ENCODE measurements at regions not wholly inside any gene's neighbourhood (a gene's known extent, or its start where the extent isn't known, plus 50 kb on each side); places are given as distances from the start of the nearest gene placed in this dataset.

DNA sequence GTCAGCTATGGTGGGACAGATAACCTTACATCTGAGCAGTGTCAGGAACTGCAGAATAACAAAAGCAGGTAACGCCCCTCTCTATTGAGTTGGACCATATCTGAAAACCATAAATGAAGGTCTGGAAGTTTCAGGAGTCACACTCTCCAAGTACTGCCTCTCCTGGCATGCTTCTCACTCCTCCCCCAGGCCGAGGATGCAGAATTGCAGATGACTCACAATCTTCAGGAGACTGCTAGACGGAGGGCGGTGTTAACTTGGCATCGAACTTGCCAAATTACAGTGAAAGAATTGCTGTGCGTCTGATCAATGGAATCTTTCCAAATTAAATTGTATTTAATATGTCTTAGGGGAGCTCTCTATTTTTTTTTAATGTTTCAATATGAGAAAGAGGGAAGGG, 67.1 kb upstream of the TRIM2 start:
- no peak for DNase-seq
- no peak overlapping the region for H3K4me3 ChIP-seq (ENCODE audit: insufficient read depth, low read depth, low read length, poor library complexity, severe bottlenecking)
- H3K9me3 ChIP-seq (ENCODE audit: control insufficient read depth, low read length) = no peaks in the 10 kb centered on the region
- H3K4me1 ChIP-seq (ENCODE audit: control insufficient read depth, insufficient read depth, low read length, poor library complexity, severe bottlenecking) = no peaks in the 10 kb centered on the region
- H3K27me3 ChIP-seq (replicated peaks; ENCODE audit: control insufficient read depth, insufficient read depth, low read length, poor library complexity, severe bottlenecking) = no peaks in the 10 kb centered on the region
- H3K27ac ChIP-seq (ENCODE audit: insufficient read depth, low read length, poor library complexity, severe bottlenecking) = no peak overlapping the region
- no peaks in the 10 kb centered on the region for H3K36me3 ChIP-seq (ENCODE audit: control insufficient read depth, insufficient read depth, low read length)

DNA sequence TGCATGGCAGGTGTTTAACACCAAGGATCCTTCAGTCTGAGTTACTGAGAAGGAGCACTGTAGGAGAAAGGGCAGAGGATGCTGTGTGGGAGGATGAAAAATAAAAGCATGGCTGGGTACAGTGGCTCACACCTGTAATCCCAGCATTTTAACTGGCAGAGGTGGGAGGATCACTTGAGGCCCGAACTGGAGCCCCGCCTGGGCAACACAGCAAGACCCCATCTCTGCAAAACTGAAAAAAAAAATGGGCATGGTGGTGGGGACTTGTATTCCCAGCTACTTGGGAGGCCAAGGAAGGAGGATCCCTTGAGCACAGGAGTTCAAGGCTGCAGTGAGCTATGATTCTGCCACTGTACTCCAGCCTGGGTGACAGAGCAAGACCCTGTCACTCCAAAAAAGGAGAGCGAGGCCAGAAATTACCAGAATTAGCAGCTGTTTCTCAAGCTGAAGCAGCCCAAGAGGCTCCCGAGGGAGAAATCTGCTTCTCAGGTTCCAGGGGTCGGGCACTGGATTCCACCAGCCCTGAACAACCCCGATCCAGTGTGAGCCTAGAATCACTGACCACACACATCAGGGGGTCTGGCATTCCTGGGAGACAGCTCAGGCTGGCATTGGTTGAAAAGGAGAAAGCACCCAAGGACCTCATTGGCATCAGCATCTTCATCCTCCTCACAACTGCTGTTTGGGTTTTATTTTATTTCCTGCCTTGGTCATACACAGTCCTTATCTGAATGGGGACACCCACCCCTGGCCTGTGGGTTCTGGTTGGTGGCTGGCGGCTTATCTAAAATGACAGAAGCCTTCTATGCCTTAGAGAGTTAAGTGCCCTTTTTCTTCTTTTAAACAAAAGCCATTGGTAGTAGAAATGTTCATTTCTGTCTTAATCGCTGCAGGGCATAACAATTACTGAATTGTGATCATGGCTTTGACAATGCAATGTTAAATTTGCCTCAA, 66.3 kb upstream of the TRIM2 start:
- no peaks in the 10 kb centered on the region for H3K9me3 ChIP-seq (ENCODE audit: control insufficient read depth, low read length)
- no peaks in the 10 kb centered on the region for H3K36me3 ChIP-seq (ENCODE audit: control insufficient read depth, insufficient read depth, low read length)
- no peak overlapping the region for H3K4me3 ChIP-seq (ENCODE audit: insufficient read depth, low read depth, low read length, poor library complexity, severe bottlenecking)
- DNase-seq = no peak
- H3K27me3 ChIP-seq (replicated peaks; ENCODE audit: control insufficient read depth, insufficient read depth, low read length, poor library complexity, severe bottlenecking) = no peaks in the 10 kb centered on the region
- peaks cover under 1% of the 10 kb centered on the region for H3K4me1 ChIP-seq (ENCODE audit: control insufficient read depth, insufficient read depth, low read length, poor library complexity, severe bottlenecking)
- H3K27ac ChIP-seq (ENCODE audit: insufficient read depth, low read length, poor library complexity, severe bottlenecking) = no peak overlapping the region

DNA sequence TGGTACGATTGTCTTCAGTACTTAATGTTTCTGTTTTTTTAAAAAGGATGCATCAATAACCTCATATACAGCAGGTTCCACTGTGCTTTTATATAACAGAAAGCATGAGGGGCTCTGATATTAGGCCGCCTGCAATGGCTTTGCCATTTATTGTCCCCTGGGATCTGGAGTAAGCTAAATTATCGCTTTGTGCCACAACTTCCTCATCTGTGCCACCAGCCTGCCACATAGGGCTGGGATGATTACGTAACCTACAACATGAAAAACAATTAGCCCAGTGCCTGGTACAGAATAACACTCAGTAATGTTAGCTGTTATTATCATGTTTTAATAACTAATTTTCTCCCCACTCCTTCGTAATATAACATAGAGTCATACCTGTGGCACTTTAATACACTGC, 65.5 kb upstream of the TRIM2 start:
- Histone ChIP-seq H3K36me3 (ENCODE audit: control insufficient read depth, insufficient read depth, low read length) (no peaks in the 10 kb centered on the region), H3K27me3 (replicated peaks; ENCODE audit: control insufficient read depth, insufficient read depth, low read length, poor library complexity, severe bottlenecking) (no peaks in the 10 kb centered on the region), H3K9me3 (ENCODE audit: control insufficient read depth, low read length) (no peaks in the 10 kb centered on the region), H3K27ac (ENCODE audit: insufficient read depth, low read length, poor library complexity, severe bottlenecking) (no peak overlapping the region), H3K4me1 (ENCODE audit: control insufficient read depth, insufficient read depth, low read length, poor library complexity, severe bottlenecking) (peaks cover 4% of the 10 kb centered on the region), H3K4me3 (ENCODE audit: insufficient read depth, low read depth, low read length, poor library complexity, severe bottlenecking) (no peak overlapping the region)
- DNase-seq = no peak

DNA sequence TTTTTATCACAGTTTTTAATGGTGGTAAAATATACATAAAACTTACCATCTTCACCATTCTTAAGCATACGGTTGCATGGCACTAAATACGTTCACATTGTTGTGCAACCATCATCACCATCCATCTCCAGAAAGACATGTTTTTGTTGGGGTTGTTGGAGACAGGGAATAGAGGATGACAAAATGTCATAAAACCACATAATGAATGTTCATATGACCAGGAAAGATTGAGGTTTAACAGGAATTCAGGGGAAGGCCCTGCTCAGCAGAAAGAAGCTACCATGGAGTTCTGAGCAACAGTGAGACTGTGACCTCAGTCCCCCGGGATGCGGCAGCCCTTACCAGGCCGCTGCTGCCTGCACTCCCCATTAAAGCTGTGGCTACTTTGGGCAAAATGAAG, 63.9 kb upstream of the TRIM2 start:
- H3K4me3 ChIP-seq (ENCODE audit: insufficient read depth, low read depth, low read length, poor library complexity, severe bottlenecking) = no peak overlapping the region
- no peaks in the 10 kb centered on the region for H3K9me3 ChIP-seq (ENCODE audit: control insufficient read depth, low read length)
- no peaks in the 10 kb centered on the region for H3K36me3 ChIP-seq (ENCODE audit: control insufficient read depth, insufficient read depth, low read length)
- H3K4me1 ChIP-seq (ENCODE audit: control insufficient read depth, insufficient read depth, low read length, poor library complexity, severe bottlenecking) = peaks cover 4% of the 10 kb centered on the region
- H3K27me3 ChIP-seq (replicated peaks; ENCODE audit: control insufficient read depth, insufficient read depth, low read length, poor library complexity, severe bottlenecking) = no peaks in the 10 kb centered on the region
- no peak overlapping the region for H3K27ac ChIP-seq (ENCODE audit: insufficient read depth, low read length, poor library complexity, severe bottlenecking)
- no peak for DNase-seq

DNA sequence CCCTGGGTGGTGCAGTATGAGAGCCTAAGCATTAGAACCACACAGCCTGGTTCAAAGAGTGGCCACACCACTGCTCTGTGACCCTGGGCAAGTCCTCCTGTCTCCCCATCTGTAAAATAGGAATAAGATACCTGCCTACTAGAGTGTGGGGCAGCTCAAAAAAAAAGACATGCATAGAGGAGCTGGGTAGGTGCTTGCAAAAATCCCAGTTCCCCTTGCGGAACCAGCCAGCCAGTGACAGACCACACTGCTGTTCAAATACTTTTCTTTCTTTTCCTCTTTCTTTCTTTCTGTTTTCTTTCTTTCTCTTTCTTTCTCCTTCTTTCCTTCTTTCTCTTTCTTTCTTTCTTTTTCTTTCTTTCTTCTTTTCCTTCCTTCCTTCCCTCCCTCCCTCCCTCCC, 63.0 kb upstream of the TRIM2 start:
- peaks cover 4% of the 10 kb centered on the region for H3K4me1 ChIP-seq (ENCODE audit: control insufficient read depth, insufficient read depth, low read length, poor library complexity, severe bottlenecking)
- H3K4me3 ChIP-seq (ENCODE audit: insufficient read depth, low read depth, low read length, poor library complexity, severe bottlenecking) = no peak overlapping the region
- no peaks in the 10 kb centered on the region for H3K36me3 ChIP-seq (ENCODE audit: control insufficient read depth, insufficient read depth, low read length)
- no peak overlapping the region for H3K27ac ChIP-seq (ENCODE audit: insufficient read depth, low read length, poor library complexity, severe bottlenecking)
- no peaks in the 10 kb centered on the region for H3K9me3 ChIP-seq (ENCODE audit: control insufficient read depth, low read length)
- H3K27me3 ChIP-seq (replicated peaks; ENCODE audit: control insufficient read depth, insufficient read depth, low read length, poor library complexity, severe bottlenecking) = no peaks in the 10 kb centered on the region
- DNase-seq = no peak

DNA sequence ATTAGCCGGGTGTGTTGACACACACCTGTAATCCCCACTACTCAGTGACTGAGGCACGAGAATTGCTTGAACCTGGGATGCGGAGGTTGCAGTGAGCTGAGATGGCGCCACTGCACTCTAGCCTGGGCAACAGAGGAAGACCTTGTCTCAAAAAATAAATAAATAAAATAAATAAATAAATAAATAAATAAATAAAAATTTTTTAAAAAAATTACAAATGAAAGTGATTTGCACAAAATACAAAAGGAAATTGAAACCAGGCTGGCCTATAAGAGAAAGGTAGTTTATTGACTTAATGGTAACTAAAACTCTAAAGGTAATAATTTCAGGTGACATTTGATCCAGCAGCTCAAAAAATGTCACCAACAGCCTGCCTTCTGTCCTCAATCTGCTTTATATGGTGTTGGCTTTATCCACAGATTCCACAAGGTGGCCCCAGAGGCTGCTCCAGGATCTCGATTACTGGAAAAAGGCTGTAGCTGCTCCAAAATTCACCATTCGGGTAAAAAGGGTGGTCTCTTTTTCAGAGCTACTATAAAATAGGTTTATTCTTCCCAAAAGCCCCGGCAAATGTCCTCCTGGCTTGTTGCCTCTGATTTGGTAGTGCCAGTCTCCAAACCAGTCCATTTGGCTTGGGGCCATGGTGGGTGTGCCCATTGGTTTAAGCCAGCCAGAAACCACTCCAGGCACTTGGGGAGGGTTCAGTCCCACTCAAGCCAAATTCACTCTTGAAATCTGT, 61.4 kb upstream of the TRIM2 start:
- no peaks in the 10 kb centered on the region for H3K27me3 ChIP-seq (replicated peaks; ENCODE audit: control insufficient read depth, insufficient read depth, low read length, poor library complexity, severe bottlenecking)
- peaks cover 4% of the 10 kb centered on the region for H3K4me1 ChIP-seq (ENCODE audit: control insufficient read depth, insufficient read depth, low read length, poor library complexity, severe bottlenecking)
- H3K9me3 ChIP-seq (ENCODE audit: control insufficient read depth, low read length) = no peaks in the 10 kb centered on the region
- H3K4me3 ChIP-seq (ENCODE audit: insufficient read depth, low read depth, low read length, poor library complexity, severe bottlenecking) = no peak overlapping the region
- H3K27ac ChIP-seq (ENCODE audit: insufficient read depth, low read length, poor library complexity, severe bottlenecking) = no peak overlapping the region
- H3K36me3 ChIP-seq (ENCODE audit: control insufficient read depth, insufficient read depth, low read length) = no peaks in the 10 kb centered on the region
- DNase-seq = peak; percentile 14 to 45 (median 35)

DNA sequence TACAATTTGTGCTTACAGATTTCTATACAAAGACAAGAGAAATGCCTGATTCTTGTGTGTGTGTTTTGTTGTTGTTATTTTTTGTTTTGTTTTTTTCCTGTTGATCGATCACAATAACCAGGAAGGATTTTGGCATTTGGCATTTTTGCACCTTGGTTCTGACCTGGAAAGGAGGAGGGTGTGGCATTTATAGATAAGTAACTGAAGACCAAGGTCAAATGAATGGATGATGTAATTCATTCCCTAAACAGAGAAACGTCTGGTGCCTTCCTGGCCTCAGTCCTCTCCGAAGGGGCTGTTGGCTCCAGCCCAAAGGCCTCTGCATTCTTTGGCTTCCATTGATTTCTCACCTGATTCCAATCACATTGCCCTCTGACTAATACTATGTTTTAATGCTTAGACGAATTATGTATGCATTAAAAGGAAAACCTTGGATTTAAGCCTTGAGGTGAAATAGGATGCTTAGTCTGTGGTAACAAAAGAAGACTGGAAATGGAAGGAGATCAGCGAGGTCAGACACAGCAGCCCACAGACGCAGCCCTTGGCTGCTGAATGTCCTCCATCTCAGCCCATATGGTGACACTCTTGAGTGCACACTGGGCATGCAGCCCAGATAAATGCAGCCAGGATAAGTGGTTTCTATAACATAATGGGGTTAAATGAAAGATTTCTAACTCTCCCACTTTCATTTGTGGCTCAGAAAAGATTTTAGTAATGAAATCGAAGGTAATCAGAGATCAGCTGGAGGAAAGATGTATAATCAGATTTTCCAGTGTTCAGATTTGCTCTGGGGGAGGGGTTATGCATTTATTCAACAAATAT, 60.5 kb upstream of the TRIM2 start:
- no peaks in the 10 kb centered on the region for H3K9me3 ChIP-seq (ENCODE audit: control insufficient read depth, low read length)
- no peak overlapping the region for H3K27ac ChIP-seq (ENCODE audit: insufficient read depth, low read length, poor library complexity, severe bottlenecking)
- peaks cover 4% of the 10 kb centered on the region for H3K4me1 ChIP-seq (ENCODE audit: control insufficient read depth, insufficient read depth, low read length, poor library complexity, severe bottlenecking)
- no peaks in the 10 kb centered on the region for H3K36me3 ChIP-seq (ENCODE audit: control insufficient read depth, insufficient read depth, low read length)
- no peak for DNase-seq
- no peaks in the 10 kb centered on the region for H3K27me3 ChIP-seq (replicated peaks; ENCODE audit: control insufficient read depth, insufficient read depth, low read length, poor library complexity, severe bottlenecking)
- no peak overlapping the region for H3K4me3 ChIP-seq (ENCODE audit: insufficient read depth, low read depth, low read length, poor library complexity, severe bottlenecking)

DNA sequence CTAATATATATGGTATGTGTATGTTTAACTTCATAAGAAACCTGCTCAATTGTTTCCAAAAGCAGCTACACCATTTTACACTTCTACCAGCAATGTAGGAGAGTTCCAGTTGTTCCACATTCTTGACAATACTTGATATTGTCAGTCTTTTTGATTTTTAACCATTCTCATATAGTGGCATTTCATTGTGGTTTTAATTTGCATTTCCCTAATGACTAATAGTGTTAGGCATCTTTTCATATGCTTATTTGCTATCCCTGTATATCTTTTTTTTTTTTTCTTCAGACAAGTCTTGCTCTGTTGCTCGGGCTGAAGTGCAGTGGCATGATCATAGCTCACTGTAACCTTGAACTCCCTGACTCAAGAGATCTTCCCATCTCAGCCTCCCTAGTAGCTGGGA, 58.2 kb upstream of the TRIM2 start:
- Histone ChIP-seq H3K27ac (ENCODE audit: insufficient read depth, low read length, poor library complexity, severe bottlenecking) (no peak overlapping the region), H3K4me3 (ENCODE audit: insufficient read depth, low read depth, low read length, poor library complexity, severe bottlenecking) (no peak overlapping the region), H3K9me3 (ENCODE audit: control insufficient read depth, low read length) (no peaks in the 10 kb centered on the region), H3K4me1 (ENCODE audit: control insufficient read depth, insufficient read depth, low read length, poor library complexity, severe bottlenecking) (peaks cover 4% of the 10 kb centered on the region), H3K27me3 (replicated peaks; ENCODE audit: control insufficient read depth, insufficient read depth, low read length, poor library complexity, severe bottlenecking) (no peaks in the 10 kb centered on the region), H3K36me3 (ENCODE audit: control insufficient read depth, insufficient read depth, low read length) (no peaks in the 10 kb centered on the region)
- DNase-seq = no peak

DNA sequence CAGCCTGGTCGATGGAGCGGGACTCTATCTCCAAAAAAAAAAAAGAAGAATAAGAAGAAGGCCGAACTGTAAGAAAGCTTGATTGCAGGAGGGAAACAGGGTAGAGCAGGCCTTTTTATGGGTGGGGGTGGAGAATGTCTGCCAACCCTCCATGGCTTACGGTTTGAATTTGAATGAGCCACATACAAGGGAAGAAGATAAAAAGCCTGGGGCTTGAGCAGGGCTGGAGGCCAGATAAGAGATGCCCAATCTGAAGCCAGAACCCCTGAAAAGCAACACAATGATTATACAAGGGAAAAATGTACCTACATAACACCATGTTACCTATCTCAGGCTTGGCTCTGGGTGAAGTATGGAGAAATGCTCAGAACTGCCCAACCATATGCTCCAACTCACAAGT, 57.3 kb upstream of the TRIM2 start:
- DNase-seq = no peak
- Histone ChIP-seq H3K9me3 (ENCODE audit: control insufficient read depth, low read length) (no peaks in the 10 kb centered on the region), H3K36me3 (ENCODE audit: control insufficient read depth, insufficient read depth, low read length) (no peaks in the 10 kb centered on the region)

More for the DNA sequence above, 57.3 kb upstream of the TRIM2 start:
- H3K27ac ChIP-seq (ENCODE audit: insufficient read depth, low read length, poor library complexity, severe bottlenecking) = no peak overlapping the region
- no peak overlapping the region for H3K4me3 ChIP-seq (ENCODE audit: insufficient read depth, low read depth, low read length, poor library complexity, severe bottlenecking)
- peaks cover 4% of the 10 kb centered on the region for H3K4me1 ChIP-seq (ENCODE audit: control insufficient read depth, insufficient read depth, low read length, poor library complexity, severe bottlenecking)
- H3K27me3 ChIP-seq (replicated peaks; ENCODE audit: control insufficient read depth, insufficient read depth, low read length, poor library complexity, severe bottlenecking) = no peaks in the 10 kb centered on the region

Data from effector memory CD4-positive, alpha-beta T cell (primary cell).